Keratinocyte (primary cell): ENCODE measurements at regions not wholly inside any gene's neighbourhood (a gene's known extent, or its start where the extent isn't known, plus 50 kb on each side); places are given as distances from the start of the nearest gene placed in this dataset.

Experiments
- DNase-seq: peaks from one replicate; pipeline ENCODE4 v3.0.0-alpha.2; 2011; ENCODE audit warnings: low read depth, missing footprints, low spot score
- FAIRE-seq: peaks from 2 replicates; lab custom pipeline; 2011; peaks lifted over from hg19 to GRCh38; lab: Jason Lieb, UNC
- H2AFZ ChIP-seq: 2 replicates; pipeline ENCODE4 v1.6.0; 2012; ENCODE audit warnings: low read length, control low read depth, inconsistent platforms; ENCODE audit not compliant: control insufficient read depth
- H3K27ac ChIP-seq: 2 replicates; pipeline ENCODE4 v1.5.1; 2011; ENCODE audit warnings: low read length; ENCODE audit not compliant: control insufficient read depth, insufficient read depth
- H3K27me3 ChIP-seq: 3 replicates; pipeline ENCODE4 v1.6.0; 2011; ENCODE audit warnings: low read length; ENCODE audit not compliant: control insufficient read depth, insufficient read depth; ENCODE audit errors: extremely low read depth
- H3K36me3 ChIP-seq, 2 experiments: 2 replicates in 1 of 2; 3 replicates in 1 of 2; pipeline ENCODE4 v1.5.1; 2011; ENCODE audit warnings: low read length in 2 of 2, mild to moderate bottlenecking in 1 of 2; ENCODE audit not compliant: control insufficient read depth in 2 of 2, insufficient read depth in 2 of 2; ENCODE audit errors: extremely low read depth in 1 of 2
- H3K4me1 ChIP-seq: 3 replicates; pipeline ENCODE4 v1.5.1; 2011; ENCODE audit warnings: low read length; ENCODE audit not compliant: control insufficient read depth, insufficient read depth; ENCODE audit errors: extremely low read depth
- H3K4me2 ChIP-seq: 3 replicates; pipeline ENCODE4 v1.6.0; 2011; ENCODE audit warnings: low read depth, low read length; ENCODE audit not compliant: control insufficient read depth, insufficient read depth; ENCODE audit errors: extremely low read depth
- H3K4me3 ChIP-seq, 3 experiments: fragments of 200-600 bp in 1 of 3; sonication (generic) in 1 of 3; 2 replicates in 2 of 3; 3 replicates in 1 of 3; pipeline ENCODE4 v1.5.1; 2011 to 2016; ENCODE audit warnings: low read length in 3 of 3, mild to moderate bottlenecking in 3 of 3, control low read depth in 2 of 3, inconsistent platforms in 1 of 3, low read depth in 1 of 3, mixed read lengths in 1 of 3, mixed run types in 1 of 3, moderate library complexity in 1 of 3; ENCODE audit not compliant: control insufficient read depth in 2 of 3, insufficient read depth in 2 of 3; ENCODE audit errors: extremely low read depth in 1 of 3
- H3K79me2 ChIP-seq: 2 replicates; pipeline ENCODE4 v1.6.0; 2012; ENCODE audit warnings: low read length; ENCODE audit not compliant: control insufficient read depth, insufficient read depth
- H3K9ac ChIP-seq: 3 replicates; pipeline ENCODE4 v1.6.0; 2011; ENCODE audit warnings: low read length; ENCODE audit not compliant: control insufficient read depth, insufficient read depth; ENCODE audit errors: extremely low read depth
- H3K9me1 ChIP-seq: 3 replicates; pipeline ENCODE4 v1.6.0; 2011; ENCODE audit warnings: low read length; ENCODE audit not compliant: control insufficient read depth, insufficient read depth; ENCODE audit errors: extremely low read depth
- H3K9me3 ChIP-seq: 2 replicates; pipeline ENCODE4 v1.5.1; 2012; ENCODE audit warnings: low read depth, low read length; ENCODE audit not compliant: control insufficient read depth
- H4K20me1 ChIP-seq: 3 replicates; pipeline ENCODE4 v1.6.0; 2011; ENCODE audit warnings: low read length; ENCODE audit not compliant: control insufficient read depth, insufficient read depth; ENCODE audit errors: extremely low read depth
- CTCF ChIP-seq, 3 experiments: IDR thresholded peaks in 1 of 3; conservative IDR thresholded peaks in 1 of 3; optimal IDR thresholded peaks in 1 of 3; 2 replicates in 2 of 3; 3 replicates in 1 of 3; pipeline versions ENCODE3 to v1.5.1; 2011; ENCODE audit warnings: low read length in 3 of 3, mild to moderate bottlenecking in 3 of 3, moderate library complexity in 2 of 3, control low read depth in 1 of 3, inconsistent platforms in 1 of 3; ENCODE audit not compliant: insufficient read depth in 2 of 3; ENCODE audit errors: extremely low read depth in 1 of 3
- EZH2 ChIP-seq: IDR thresholded peaks from one replicate; pipeline ENCODE4 v1.6.1; 2012; ENCODE audit warnings: inconsistent platforms, mild to moderate bottlenecking, low read length, moderate library complexity
- dilution Hi-C: fragments of 300-500 bp; cut with MboI; formaldehyde crosslinking; loops from one replicate; pipeline ENCODE4 v1.7.0; 2020; ENCODE audit warnings: low sequenced_read_pairs; ENCODE audit not compliant: extremely low pct_ligation_motif_present

GRCh38 chr3:135310317-135310716 is 515.3 kb downstream of the EPHB1 start:
- H3K36me3 ChIP-seq: no peaks in the 10 kb centered on the region
- H3K9me1 ChIP-seq: no peaks in the 10 kb centered on the region
- H3K4me3 ChIP-seq: no peak overlapping the region
- H2AFZ ChIP-seq: no peak overlapping the region
- H4K20me1 ChIP-seq: no peaks in the 10 kb centered on the region
- TF ChIP-seq CTCF (optimal IDR thresholded peaks at IDR 0.05 in 1 of 3, IDR thresholded peaks at IDR 0.05 in 1 of 3, conservative IDR thresholded peaks at IDR 0.05 in 1 of 3; ENCODE audit: extremely low read depth in 1 of 3, insufficient read depth in 2 of 3, low read length in 3 of 3): no peak
- no peak for TF ChIP-seq EZH2
- H3K27ac ChIP-seq: no peak overlapping the region
- H3K79me2 ChIP-seq: no peaks in the 10 kb centered on the region
- dilution Hi-C loops: no loop called here
- H3K4me1 ChIP-seq: no peaks in the 10 kb centered on the region
- no peak overlapping the region for H3K4me2 ChIP-seq
- FAIRE-seq: no peak
- H3K9me3 ChIP-seq: no peaks in the 10 kb centered on the region
- no peak for DNase-seq
- H3K27me3 ChIP-seq: no peaks in the 10 kb centered on the region
- H3K9ac ChIP-seq: no peak overlapping the region

GRCh38 chr3:135311699-135312098 is 516.6 kb downstream of the EPHB1 start:
- TF ChIP-seq CTCF (optimal IDR thresholded peaks at IDR 0.05 in 1 of 3, IDR thresholded peaks at IDR 0.05 in 1 of 3, conservative IDR thresholded peaks at IDR 0.05 in 1 of 3; ENCODE audit: extremely low read depth in 1 of 3, insufficient read depth in 2 of 3, low read length in 3 of 3) (no peak), EZH2 (no peak)
- Histone ChIP-seq H3K4me3 (no peak overlapping the region), H3K9ac (no peak overlapping the region), H3K27ac (no peak overlapping the region), H3K36me3 (no peaks in the 10 kb centered on the region), H3K9me1 (no peaks in the 10 kb centered on the region), H3K27me3 (no peaks in the 10 kb centered on the region), H2AFZ (no peak overlapping the region), H3K4me1 (no peaks in the 10 kb centered on the region), H3K9me3 (no peaks in the 10 kb centered on the region), H4K20me1 (no peaks in the 10 kb centered on the region), H3K4me2 (no peak overlapping the region), H3K79me2 (no peaks in the 10 kb centered on the region)
- dilution Hi-C loops: no loop called here
- FAIRE-seq (no peak), DNase-seq (no peak)
